Mucosa of gallbladder (tissue), 1 donor: ENCODE measurements at regions not wholly inside any gene's neighbourhood (a gene's known extent, or its start where the extent isn't known, plus 50 kb on each side); places are given as distances from the start of the nearest gene placed in this dataset.
"Not testable (repeated sequence)": the region's sequence is repeated elsewhere in the genome, so short reads cannot be mapped to it uniquely, and the experiment has no call there.

Experiments used
- DNase-seq: peaks from one replicate; pipeline ENCODE4 v3.0.0-alpha.2; 2020; ENCODE audit warnings: low spot score
- donor health status: DM: no; HTN: no; CAD: no.

GRCh38 chr3:157581956-157582636 lies 78.9 kb upstream of the VEPH1 start:
- DNase-seq: not testable (repeated sequence)

DNA sequence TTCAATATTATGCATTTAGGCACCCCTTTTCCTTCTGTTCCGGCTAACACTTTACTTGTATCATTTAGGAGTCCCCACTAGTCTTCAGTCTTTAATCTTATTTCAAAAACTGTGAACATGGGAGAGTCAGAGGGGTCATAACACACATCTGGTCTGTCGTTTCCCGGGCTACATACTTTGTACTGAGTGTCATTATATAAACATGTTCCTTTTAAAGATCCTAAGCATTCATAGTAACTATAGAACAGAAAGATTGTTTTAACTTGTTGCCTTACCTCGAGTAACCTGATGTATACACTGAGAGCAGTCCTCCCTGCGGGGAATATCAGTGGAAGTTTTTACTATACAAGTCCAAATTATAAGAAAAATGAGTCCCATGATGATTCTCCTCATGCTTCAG lies 78.2 kb upstream of the VEPH1 start:
- no peak for DNase-seq

- DNase-seq: no peak
Measured at GRCh38 chr3:157578181-157578580, 75.0 kb upstream of the VEPH1 start.

- DNase-seq: no peak
Measured at GRCh38 chr3:157574531-157574930, 71.3 kb upstream of the VEPH1 start.

- peak; percentile 30 for DNase-seq
Measured at GRCh38 chr3:157573780-157574378, 70.7 kb upstream of the VEPH1 start.

DNA sequence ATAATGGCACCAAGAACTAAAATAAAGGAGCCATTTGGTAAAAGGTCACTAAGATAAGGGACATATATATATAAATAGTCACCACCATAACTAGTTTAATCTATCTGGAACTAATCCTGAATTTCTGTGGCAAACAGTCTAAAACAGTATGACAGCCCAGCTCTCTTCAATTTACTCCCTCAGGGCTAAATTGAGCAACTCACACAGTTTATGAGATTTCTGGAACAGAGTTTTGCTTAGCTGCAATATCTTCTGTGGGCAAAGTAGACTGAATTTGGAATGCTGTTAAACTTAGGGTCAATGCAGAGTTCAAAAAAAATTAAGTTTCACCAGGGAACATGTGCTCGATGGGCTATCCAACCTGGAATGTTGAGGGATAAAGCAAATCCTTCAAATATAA lies 70.1 kb upstream of the VEPH1 start:
- DNase-seq: no peak

- no peak for DNase-seq
Measured at GRCh38 chr3:157572559-157573270, 69.5 kb upstream of the VEPH1 start.

DNA sequence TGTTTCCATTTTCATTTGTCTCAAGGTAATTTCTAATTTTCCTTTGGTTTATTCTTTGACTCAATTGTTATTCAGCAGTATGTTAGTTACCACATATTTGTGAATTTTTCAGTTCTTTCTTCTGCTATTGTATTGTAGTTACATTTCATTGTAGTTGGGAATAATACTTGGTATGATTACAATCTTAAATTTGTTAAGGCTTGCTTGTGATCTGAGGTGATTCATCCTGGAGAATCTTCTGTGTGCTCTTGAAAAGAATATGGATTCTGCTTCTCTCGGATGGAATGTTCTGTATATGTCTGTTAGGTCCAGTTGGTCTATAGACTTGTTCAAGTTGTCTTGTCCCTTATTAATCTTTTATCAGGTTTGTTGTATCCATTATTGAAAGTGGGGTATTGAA lies 63.4 kb upstream of the VEPH1 start:
- no peak for DNase-seq

GRCh38 chr3:157559401-157559800 lies 56.2 kb upstream of the VEPH1 start:
- no peak for DNase-seq
